Keratinocyte (primary cell): ENCODE measurements at regions not wholly inside any gene's neighbourhood (a gene's known extent, or its start where the extent isn't known, plus 50 kb on each side); places are given as distances from the start of the nearest gene placed in this dataset.
A peak's percentile ranks its signal among the peaks of the same experiment; 100 is the strongest.

ENCODE experiments used
- DNase-seq: peaks from one replicate; pipeline ENCODE4 v3.0.0-alpha.2; 2011; ENCODE audit warnings: low read depth, missing footprints, low spot score
- FAIRE-seq: peaks from 2 replicates; lab custom pipeline; 2011; peaks lifted over from hg19 to GRCh38; lab: Jason Lieb, UNC
- H2AFZ ChIP-seq: 2 replicates; pipeline ENCODE4 v1.6.0; 2012; ENCODE audit warnings: low read length, control low read depth, inconsistent platforms; ENCODE audit not compliant: control insufficient read depth
- H3K27ac ChIP-seq: 2 replicates; pipeline ENCODE4 v1.5.1; 2011; ENCODE audit warnings: low read length; ENCODE audit not compliant: control insufficient read depth, insufficient read depth
- H3K27me3 ChIP-seq: 3 replicates; pipeline ENCODE4 v1.6.0; 2011; ENCODE audit warnings: low read length; ENCODE audit not compliant: control insufficient read depth, insufficient read depth; ENCODE audit errors: extremely low read depth
- H3K36me3 ChIP-seq, 2 experiments: 2 replicates in 1 of 2; 3 replicates in 1 of 2; pipeline ENCODE4 v1.5.1; 2011; ENCODE audit warnings: low read length in 2 of 2, mild to moderate bottlenecking in 1 of 2; ENCODE audit not compliant: control insufficient read depth in 2 of 2, insufficient read depth in 2 of 2; ENCODE audit errors: extremely low read depth in 1 of 2
- H3K4me1 ChIP-seq: 3 replicates; pipeline ENCODE4 v1.5.1; 2011; ENCODE audit warnings: low read length; ENCODE audit not compliant: control insufficient read depth, insufficient read depth; ENCODE audit errors: extremely low read depth
- H3K4me2 ChIP-seq: 3 replicates; pipeline ENCODE4 v1.6.0; 2011; ENCODE audit warnings: low read depth, low read length; ENCODE audit not compliant: control insufficient read depth, insufficient read depth; ENCODE audit errors: extremely low read depth
- H3K4me3 ChIP-seq, 3 experiments: fragments of 200-600 bp in 1 of 3; sonication (generic) in 1 of 3; 2 replicates in 2 of 3; 3 replicates in 1 of 3; pipeline ENCODE4 v1.5.1; 2011 to 2016; ENCODE audit warnings: low read length in 3 of 3, mild to moderate bottlenecking in 3 of 3, control low read depth in 2 of 3, inconsistent platforms in 1 of 3, low read depth in 1 of 3, mixed read lengths in 1 of 3, mixed run types in 1 of 3, moderate library complexity in 1 of 3; ENCODE audit not compliant: control insufficient read depth in 2 of 3, insufficient read depth in 2 of 3; ENCODE audit errors: extremely low read depth in 1 of 3
- H3K79me2 ChIP-seq: 2 replicates; pipeline ENCODE4 v1.6.0; 2012; ENCODE audit warnings: low read length; ENCODE audit not compliant: control insufficient read depth, insufficient read depth
- H3K9ac ChIP-seq: 3 replicates; pipeline ENCODE4 v1.6.0; 2011; ENCODE audit warnings: low read length; ENCODE audit not compliant: control insufficient read depth, insufficient read depth; ENCODE audit errors: extremely low read depth
- H3K9me1 ChIP-seq: 3 replicates; pipeline ENCODE4 v1.6.0; 2011; ENCODE audit warnings: low read length; ENCODE audit not compliant: control insufficient read depth, insufficient read depth; ENCODE audit errors: extremely low read depth
- H3K9me3 ChIP-seq: 2 replicates; pipeline ENCODE4 v1.5.1; 2012; ENCODE audit warnings: low read depth, low read length; ENCODE audit not compliant: control insufficient read depth
- H4K20me1 ChIP-seq: 3 replicates; pipeline ENCODE4 v1.6.0; 2011; ENCODE audit warnings: low read length; ENCODE audit not compliant: control insufficient read depth, insufficient read depth; ENCODE audit errors: extremely low read depth
- CTCF ChIP-seq, 3 experiments: IDR thresholded peaks in 1 of 3; conservative IDR thresholded peaks in 1 of 3; optimal IDR thresholded peaks in 1 of 3; 2 replicates in 2 of 3; 3 replicates in 1 of 3; pipeline versions ENCODE3 to v1.5.1; 2011; ENCODE audit warnings: low read length in 3 of 3, mild to moderate bottlenecking in 3 of 3, moderate library complexity in 2 of 3, control low read depth in 1 of 3, inconsistent platforms in 1 of 3; ENCODE audit not compliant: insufficient read depth in 2 of 3; ENCODE audit errors: extremely low read depth in 1 of 3
- EZH2 ChIP-seq: IDR thresholded peaks from one replicate; pipeline ENCODE4 v1.6.1; 2012; ENCODE audit warnings: inconsistent platforms, mild to moderate bottlenecking, low read length, moderate library complexity
- dilution Hi-C: fragments of 300-500 bp; cut with MboI; formaldehyde crosslinking; loops from one replicate; pipeline ENCODE4 v1.7.0; 2020; ENCODE audit warnings: low sequenced_read_pairs; ENCODE audit not compliant: extremely low pct_ligation_motif_present

DNA sequence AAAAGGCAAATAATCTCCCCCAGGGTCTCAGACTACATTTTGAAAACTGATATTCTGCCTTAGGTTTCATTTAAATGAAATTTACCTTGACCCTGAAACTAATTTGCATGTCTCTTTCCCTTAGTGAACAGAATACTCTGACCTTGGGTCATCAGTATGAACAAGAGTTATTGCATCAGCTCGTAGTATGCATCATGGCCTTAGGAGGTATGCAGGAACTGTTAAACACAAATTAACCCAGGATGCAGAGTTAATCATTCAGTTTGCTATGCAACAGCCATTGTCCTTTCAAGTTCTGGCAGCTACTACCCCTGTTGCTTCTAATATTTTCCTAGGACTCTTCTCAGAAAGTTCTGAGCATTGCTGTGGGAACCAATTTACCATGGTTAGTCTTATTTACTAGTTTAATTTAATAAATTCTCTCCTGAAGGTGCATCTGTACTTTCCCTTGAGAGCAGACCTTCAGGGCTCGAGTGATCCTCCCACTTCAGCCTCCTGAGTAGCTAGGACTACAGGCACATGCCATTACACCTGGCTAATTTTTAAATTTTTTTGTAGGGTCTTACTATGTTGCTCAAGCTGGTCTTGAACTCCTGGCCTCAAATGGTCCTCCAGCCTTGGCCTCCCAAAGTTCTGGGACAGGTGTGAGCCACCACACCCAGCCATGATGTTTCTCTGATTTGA is 126.7 kb downstream of the TTC6 start:
- no peaks in the 10 kb centered on the region for H3K27me3 ChIP-seq
- no peaks in the 10 kb centered on the region for H3K4me1 ChIP-seq
- no peak overlapping the region for H2AFZ ChIP-seq
- no peaks in the 10 kb centered on the region for H3K9me1 ChIP-seq
- H3K9ac ChIP-seq, result no peak overlapping the region
- H3K9me3 ChIP-seq, result no peaks in the 10 kb centered on the region
- no peak overlapping the region for H3K4me3 ChIP-seq
- no peaks in the 10 kb centered on the region for H3K79me2 ChIP-seq
- no peaks in the 10 kb centered on the region for H3K36me3 ChIP-seq
- TF ChIP-seq EZH2 (no peak), CTCF (optimal IDR thresholded peaks at IDR 0.05 in 1 of 3, IDR thresholded peaks at IDR 0.05 in 1 of 3, conservative IDR thresholded peaks at IDR 0.05 in 1 of 3; ENCODE audit: extremely low read depth in 1 of 3, insufficient read depth in 2 of 3, low read length in 3 of 3) (no peak)
- dilution Hi-C loops, result no loop called here
- peak; percentile 43 for FAIRE-seq
- H4K20me1 ChIP-seq, result no peaks in the 10 kb centered on the region
- DNase-seq, result no peak
- no peak overlapping the region for H3K4me2 ChIP-seq
- H3K27ac ChIP-seq, result no peak overlapping the region

- Histone ChIP-seq H3K4me3 (no peak overlapping the region), H3K36me3 (no peaks in the 10 kb centered on the region), H3K79me2 (no peaks in the 10 kb centered on the region), H3K4me1 (no peaks in the 10 kb centered on the region), H3K27ac (no peak overlapping the region), H3K9me3 (no peaks in the 10 kb centered on the region), H3K27me3 (no peaks in the 10 kb centered on the region), H2AFZ (no peak overlapping the region), H3K9me1 (no peaks in the 10 kb centered on the region), H3K9ac (no peak overlapping the region), H3K4me2 (no peak overlapping the region), H4K20me1 (no peaks in the 10 kb centered on the region)
- no peak for TF ChIP-seq EZH2
- TF ChIP-seq CTCF (optimal IDR thresholded peaks at IDR 0.05 in 1 of 3, IDR thresholded peaks at IDR 0.05 in 1 of 3, conservative IDR thresholded peaks at IDR 0.05 in 1 of 3; ENCODE audit: extremely low read depth in 1 of 3, insufficient read depth in 2 of 3, low read length in 3 of 3), result no peak
- no peak for DNase-seq
- dilution Hi-C loops, result no loop called here
- no peak for FAIRE-seq
These were observed 128.1 kb downstream of the TTC6 start for GRCh38 chr14:37723515-37723914.
